Keratinocyte (primary cell): ENCODE measurements at regions not wholly inside any gene's neighbourhood (a gene's known extent, or its start where the extent isn't known, plus 50 kb on each side); places are given as distances from the start of the nearest gene placed in this dataset.

Experiments
- EZH2 ChIP-seq: IDR thresholded peaks from one replicate; pipeline ENCODE4 v1.6.1; 2012; ENCODE audit warnings: inconsistent platforms, mild to moderate bottlenecking, low read length, moderate library complexity
- TF ChIP-seq, protein P1 (sequence below), 3 experiments: IDR thresholded peaks in 1 of 3; conservative IDR thresholded peaks in 1 of 3; optimal IDR thresholded peaks in 1 of 3; 2 replicates in 2 of 3; 3 replicates in 1 of 3; pipeline versions ENCODE3 to v1.5.1; 2011; ENCODE audit warnings: low read length in 3 of 3, mild to moderate bottlenecking in 3 of 3, moderate library complexity in 2 of 3, control low read depth in 1 of 3, inconsistent platforms in 1 of 3; ENCODE audit not compliant: insufficient read depth in 2 of 3; ENCODE audit errors: extremely low read depth in 1 of 3

DNA sequence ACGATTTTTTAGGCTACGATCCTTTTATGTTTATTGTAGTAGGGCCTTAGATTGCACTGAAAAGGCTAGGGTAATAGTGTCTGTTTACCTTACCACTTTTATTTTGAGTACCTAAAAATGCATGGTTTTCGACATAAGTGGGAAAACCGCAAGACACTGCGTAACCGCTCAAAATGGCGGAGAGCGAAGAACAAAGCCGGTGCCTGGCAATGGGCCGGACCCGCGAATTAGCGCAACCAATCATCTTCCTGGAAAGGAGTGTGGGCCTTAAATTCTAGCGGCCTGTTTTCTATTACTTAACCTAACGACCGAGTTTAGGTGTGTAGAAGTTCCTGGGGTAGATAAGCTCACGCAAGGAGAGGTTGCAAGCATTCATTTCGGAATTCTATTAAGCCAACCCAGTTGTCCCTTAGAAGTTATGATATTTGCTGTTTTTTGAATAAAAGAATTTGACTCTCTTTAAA is 118.0 kb downstream of the HFE start:
- TF ChIP-seq, protein P1, sequence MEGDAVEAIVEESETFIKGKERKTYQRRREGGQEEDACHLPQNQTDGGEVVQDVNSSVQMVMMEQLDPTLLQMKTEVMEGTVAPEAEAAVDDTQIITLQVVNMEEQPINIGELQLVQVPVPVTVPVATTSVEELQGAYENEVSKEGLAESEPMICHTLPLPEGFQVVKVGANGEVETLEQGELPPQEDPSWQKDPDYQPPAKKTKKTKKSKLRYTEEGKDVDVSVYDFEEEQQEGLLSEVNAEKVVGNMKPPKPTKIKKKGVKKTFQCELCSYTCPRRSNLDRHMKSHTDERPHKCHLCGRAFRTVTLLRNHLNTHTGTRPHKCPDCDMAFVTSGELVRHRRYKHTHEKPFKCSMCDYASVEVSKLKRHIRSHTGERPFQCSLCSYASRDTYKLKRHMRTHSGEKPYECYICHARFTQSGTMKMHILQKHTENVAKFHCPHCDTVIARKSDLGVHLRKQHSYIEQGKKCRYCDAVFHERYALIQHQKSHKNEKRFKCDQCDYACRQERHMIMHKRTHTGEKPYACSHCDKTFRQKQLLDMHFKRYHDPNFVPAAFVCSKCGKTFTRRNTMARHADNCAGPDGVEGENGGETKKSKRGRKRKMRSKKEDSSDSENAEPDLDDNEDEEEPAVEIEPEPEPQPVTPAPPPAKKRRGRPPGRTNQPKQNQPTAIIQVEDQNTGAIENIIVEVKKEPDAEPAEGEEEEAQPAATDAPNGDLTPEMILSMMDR (optimal IDR thresholded peaks at IDR 0.05 in 1 of 3, IDR thresholded peaks at IDR 0.05 in 1 of 3, conservative IDR thresholded peaks at IDR 0.05 in 1 of 3; ENCODE audit: extremely low read depth in 1 of 3, insufficient read depth in 2 of 3, low read length in 3 of 3): no peak
- no peak for TF ChIP-seq EZH2
